ENCODE measurements at regions not wholly inside any gene's neighbourhood (a gene's known extent, or its start where the extent isn't known, plus 50 kb on each side); places are given as distances from the start of the nearest gene placed in this dataset.

- no peak for DNase-seq (ENCODE audit: low read depth in 2 of 2)
Observed at GRCh38 chr1:98210064-98210463, 289.2 kb upstream of the DPYD start.

DNA sequence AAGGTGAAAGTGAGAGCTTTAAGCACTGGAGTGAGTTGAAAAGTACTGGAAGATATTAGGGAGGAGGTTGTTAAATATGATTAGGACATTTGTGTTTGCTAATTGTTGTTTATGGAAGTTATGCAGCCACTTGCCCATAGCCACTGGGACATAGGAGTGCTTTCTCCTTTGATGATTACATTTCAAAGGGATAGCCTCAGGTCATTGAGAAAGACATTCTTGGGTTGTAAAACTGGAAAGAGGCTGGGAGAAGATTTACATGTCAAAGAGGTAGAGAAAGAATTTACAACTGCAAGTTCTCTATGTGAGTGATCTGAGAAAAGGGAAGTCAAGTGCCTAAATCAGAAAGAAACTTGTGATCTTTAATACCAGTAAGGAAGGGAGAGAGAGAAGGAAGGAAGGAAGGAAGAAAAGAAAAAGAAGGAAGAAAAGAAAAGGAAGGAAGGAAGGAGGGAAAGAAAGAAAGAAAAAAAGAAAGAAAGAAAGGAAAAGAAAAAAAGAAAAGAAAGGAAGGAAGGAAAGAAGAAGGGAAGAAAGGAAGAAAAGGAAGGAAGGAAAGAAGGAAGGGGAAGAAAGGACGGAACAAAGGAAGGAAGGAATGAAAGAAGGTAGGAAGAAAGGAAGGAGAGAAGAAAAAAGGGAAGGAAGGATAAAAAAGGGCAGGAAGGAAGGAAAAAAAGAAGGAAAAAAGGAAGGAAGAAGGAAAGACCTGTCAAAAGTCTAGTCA, 284.6 kb upstream of the DPYD start:
- DNase-seq (ENCODE audit: low read depth in 2 of 2): no peak

DNA sequence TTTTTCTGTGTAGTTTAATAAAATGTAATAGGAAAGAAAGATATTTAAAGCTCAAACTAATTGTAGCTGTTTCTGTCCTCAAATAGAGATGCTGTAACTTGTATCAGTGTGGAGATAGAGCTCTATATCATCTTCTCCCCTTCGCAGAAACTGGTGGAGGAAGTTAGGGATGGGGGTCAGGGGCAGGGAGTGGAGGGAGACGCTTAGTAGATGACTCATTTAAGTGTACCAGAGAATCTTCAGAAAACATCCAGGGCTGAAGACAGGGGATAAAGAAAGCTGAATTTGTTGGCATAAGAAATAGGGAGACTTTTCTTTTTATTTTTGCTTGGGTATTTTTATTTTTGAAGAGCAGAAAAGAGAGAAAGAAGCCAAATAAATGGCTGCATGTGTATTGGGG, 282.6 kb upstream of the DPYD start:
- DNase-seq (ENCODE audit: low read depth in 2 of 2): no peak

GRCh38 chr1:98201666-98202081, 280.8 kb upstream of the DPYD start:
- no peak for DNase-seq (ENCODE audit: low read depth in 2 of 2)

DNA sequence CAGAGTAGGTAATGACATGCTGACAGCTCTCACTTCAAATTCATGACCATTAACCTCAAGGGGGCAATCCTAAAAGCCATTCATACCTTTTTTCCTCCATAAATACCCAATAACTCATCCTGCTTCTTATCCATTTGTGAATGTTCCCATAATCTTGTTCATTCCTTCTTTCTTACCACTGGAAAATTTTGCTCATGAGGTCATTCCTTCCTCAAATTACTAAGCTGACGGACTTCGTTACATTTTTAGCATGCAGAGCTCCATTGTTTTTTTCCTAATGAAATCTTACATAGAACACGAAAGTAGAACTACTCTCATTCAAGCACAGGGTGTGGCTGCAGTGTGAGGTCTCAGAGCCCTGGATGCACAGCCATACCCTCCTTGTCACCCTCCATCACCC, 276.5 kb upstream of the DPYD start:
- no peak for DNase-seq (ENCODE audit: low read depth in 2 of 2)

- no peak for DNase-seq (ENCODE audit: low read depth in 2 of 2)
Observed at GRCh38 chr1:98196012-98196411, 275.2 kb upstream of the DPYD start.

- no peak for DNase-seq (ENCODE audit: low read depth in 2 of 2)
Observed at GRCh38 chr1:98188774-98189173, 267.9 kb upstream of the DPYD start.

DNA sequence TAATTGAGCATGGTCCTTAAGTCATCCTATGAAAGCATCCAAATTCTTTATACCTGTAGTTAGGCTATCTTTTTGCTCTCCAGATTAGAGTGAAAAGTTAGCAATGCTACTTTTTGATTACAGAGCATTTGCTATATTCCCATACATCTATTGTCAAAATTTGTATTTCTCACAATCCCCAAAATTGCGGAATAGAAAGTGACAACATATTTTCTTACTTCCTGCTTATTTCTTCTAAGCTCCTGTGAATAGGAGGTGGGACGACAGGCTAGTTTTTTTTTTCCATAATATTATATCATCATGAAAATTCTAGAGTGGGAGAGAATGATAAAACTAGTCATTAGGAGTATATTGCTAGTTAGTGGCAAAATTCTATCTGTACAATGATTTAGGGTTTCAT, 264.0 kb upstream of the DPYD start:
- DNase-seq (ENCODE audit: low read depth in 2 of 2): no peak

DNA sequence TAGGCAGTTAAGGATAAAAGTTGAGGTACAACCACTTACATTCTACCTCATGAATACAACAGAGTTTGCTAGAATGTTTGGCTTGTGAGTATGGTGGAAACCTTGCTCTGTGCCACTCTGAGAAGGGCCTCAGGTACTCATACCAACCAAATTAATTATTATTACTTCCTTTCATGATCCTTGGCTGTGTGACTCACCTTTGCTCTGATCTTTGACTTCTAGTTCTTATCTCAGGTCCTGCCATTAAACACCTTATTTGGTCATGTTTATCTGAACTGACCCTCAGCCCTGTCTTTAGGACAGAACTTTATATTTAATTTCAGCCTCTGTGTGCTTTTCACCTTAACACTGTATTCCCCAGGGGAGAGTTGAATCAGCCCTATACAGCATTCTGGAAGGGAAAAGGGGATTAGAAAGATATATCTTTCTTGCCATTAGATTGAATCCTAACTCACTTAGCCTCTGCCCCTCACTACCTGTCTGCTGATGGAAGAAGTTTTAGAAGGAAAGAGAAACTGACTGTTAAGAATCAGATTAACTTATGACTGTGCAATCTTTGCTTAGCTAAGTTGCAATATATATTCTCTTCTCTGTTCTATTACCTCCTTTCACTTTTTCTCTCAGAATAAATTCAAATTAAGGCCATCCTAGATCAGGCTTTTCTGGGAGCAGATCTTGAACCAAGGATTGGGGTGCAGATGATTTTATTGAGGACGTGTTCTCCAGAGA, 260.4 kb upstream of the DPYD start:
- DNase-seq (ENCODE audit: low read depth in 2 of 2): no peak

GRCh38 chr1:98179151-98179773, 258.4 kb upstream of the DPYD start:
- no peak for DNase-seq (ENCODE audit: low read depth in 2 of 2)

DNA sequence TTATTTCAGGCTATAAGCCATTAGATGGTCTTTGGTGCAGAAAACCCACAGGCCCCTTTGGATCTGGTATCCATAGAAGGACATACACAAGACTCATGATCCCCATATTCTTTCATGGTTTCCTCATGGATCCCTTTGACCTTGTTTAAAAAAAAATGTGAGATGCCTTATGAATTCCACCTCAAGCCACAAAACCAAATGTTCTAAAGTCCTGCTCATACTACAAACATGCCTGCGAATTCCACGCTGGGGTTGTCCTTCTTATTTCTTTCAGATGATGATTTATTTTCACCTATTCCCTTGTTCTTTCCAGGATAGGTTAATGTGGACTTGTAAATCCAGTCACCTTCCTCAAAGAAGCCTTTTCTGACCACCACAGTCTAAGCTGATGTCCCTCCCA, 256.9 kb upstream of the DPYD start:
- no peak for DNase-seq (ENCODE audit: low read depth in 2 of 2)

- DNase-seq (ENCODE audit: low read depth in 2 of 2): no peak
Observed at GRCh38 chr1:98176936-98177335, 256.1 kb upstream of the DPYD start.

DNA sequence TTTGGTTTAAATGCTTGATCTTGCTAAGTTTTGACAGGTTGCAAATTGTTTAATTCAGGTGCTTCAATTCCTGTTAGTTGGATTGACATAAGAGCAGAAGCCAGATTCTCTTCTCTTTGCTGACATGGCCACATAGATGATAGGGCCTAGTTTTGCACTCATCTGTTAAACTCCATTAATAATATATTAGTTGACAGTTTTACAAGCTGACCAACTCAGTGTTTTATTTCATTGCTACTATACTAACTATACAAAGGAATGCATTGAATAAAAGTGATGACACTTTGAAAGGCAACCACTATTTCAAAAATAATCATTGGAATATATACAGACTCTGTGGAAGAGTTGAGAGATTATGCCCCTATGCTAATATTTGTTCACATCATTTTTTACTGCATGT, 255.6 kb upstream of the DPYD start:
- no peak for DNase-seq (ENCODE audit: low read depth in 2 of 2)

GRCh38 chr1:98172578-98172977, 251.7 kb upstream of the DPYD start:
- no peak for DNase-seq (ENCODE audit: low read depth in 2 of 2)

GRCh38 chr1:98172022-98172421, 251.2 kb upstream of the DPYD start:
- DNase-seq (ENCODE audit: low read depth in 2 of 2): no peak

- DNase-seq (ENCODE audit: low read depth in 2 of 2): no peak
Observed at GRCh38 chr1:98164509-98164908, 243.7 kb upstream of the DPYD start.

DNA sequence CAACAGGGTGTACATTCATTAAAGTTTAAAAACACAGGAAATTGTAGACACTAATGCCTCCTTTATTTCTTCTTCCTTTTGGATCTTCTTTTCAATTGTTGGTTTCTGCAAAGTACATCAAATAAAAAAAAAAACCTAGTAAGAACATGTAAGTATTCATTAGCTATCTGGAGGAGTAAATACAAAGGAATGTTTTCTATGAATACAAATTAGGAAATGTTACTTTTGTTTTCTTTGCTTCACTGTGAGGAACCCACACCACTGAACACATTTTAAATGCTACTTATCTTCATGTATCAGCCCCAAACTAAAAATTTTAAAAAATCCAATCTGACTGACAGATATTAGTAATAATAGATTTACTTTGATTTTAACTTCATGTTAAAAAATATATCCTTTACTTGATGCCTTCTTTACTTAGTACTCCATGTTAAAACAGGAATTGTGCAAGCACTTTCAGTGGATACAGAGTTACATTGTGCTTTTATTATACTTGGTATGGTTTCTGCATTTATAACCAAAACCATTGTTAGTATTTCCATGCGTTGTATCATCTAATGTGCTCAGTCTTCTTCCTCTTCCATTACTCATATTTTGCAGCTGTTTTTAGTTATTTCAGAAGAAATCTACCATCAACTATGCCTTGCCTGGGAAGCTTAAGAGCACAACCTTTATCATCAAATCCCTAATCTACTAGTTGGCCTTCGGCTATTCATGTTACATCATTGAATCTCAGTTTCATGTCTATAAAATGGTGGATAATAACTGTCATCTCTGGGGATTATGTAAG, 236.9 kb upstream of the DPYD start:
- no peak for DNase-seq (ENCODE audit: low read depth in 2 of 2)

DNA sequence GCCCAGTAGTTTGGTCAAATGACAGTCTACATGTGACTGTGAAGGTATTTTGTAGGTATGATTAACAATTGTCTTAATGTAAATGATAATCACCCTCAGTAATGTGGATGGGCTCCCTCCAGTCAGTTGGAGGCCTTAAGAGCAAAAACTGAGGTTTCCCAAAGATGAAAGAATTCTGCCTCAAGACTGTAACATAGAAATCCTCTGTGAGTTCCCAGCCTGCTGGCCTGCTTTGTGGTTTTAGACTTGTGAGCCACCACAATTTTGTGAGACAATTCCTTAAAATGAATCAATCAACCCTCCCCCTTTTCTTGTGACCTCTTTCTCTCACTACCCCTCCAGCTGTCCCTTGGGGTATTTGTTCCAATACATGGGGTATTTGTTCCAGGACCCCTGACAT, 226.4 kb upstream of the DPYD start:
- no peak for DNase-seq (ENCODE audit: low read depth in 2 of 2)

- no peak for DNase-seq (ENCODE audit: low read depth in 2 of 2)
Observed at GRCh38 chr1:98145655-98146054, 224.8 kb upstream of the DPYD start.

DNA sequence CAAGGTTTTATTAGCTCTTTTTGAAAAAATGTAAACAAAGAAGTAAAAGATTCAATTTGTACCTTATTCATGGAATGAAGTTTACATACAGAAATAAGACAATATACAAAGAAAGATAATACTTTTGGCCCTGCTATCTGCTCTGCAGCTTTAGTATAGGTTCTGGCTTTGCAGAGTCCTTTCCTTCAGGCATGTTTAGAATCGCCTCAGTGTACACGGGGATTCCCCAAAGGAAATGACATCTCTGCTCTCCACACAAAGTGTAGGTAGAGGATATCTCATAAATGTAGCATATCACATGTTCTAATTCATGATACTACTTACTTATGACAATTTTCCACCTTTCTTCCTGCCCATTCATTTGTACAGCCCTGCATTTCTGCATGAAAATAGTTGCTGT, 222.6 kb upstream of the DPYD start:
- DNase-seq (ENCODE audit: low read depth in 2 of 2): no peak

DNA sequence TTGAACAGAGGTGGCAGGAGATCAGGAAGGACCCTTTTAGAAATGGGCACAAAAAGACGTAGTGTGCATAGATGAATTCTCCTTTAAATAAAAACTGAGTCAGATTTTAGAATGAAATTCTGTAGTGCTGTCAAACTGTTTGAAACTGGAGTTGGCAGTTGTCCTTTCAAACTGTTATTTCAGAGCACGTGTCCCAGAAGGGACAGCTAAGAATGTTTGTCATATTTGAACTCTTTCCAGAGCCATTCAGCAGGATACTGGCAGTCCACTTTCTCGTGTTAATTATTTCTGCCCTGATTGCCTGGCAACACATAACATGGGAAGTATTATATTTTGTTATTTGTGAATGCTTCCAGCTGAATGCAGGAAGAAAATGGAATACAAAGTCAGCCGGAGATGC, 212.3 kb upstream of the DPYD start:
- no peak for DNase-seq (ENCODE audit: low read depth in 2 of 2)

DNA sequence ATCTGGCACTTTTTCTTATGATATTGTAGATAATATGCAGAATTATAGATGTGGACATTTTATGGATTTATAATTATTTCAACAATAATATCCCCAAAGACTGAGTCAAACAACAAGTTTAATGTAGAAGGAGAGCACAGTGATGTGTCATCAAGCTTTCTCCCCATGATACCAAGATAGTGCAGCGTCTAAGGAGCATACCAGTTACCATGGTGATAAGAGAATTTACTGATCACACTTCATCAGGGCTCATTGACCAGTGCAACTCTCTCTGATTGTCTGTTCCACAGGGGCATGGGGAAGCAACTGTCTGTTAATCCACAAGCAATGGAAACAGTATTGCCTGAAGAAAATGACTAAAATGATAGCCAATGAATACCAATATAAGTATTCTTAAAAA, 209.6 kb upstream of the DPYD start:
- DNase-seq (ENCODE audit: low read depth in 2 of 2): no peak

Measured in stimulated activated CD4-positive, alpha-beta T cell treated with anti-CD3 and anti-CD28 coated beads, Interleukin-12 subunit alpha, Interleukin-12 subunit beta, amount 100 ng/mL, for 24 hours (primary cell).